T1000 (cell line): ENCODE measurements at regions not wholly inside any gene's neighbourhood (a gene's known extent, or its start where the extent isn't known, plus 50 kb on each side); places are given as distances from the start of the nearest gene placed in this dataset.
"Not testable (repeated sequence)": the region's sequence is repeated elsewhere in the genome, so short reads cannot be mapped to it uniquely, and the experiment has no call there.

Experiments
- DNase-seq: peaks from one replicate; lab custom pipeline; 2025; ENCODE audit warnings: mixed read lengths; lab: John Stamatoyannopoulos, UW

- no peak for DNase-seq
Observed at GRCh38 chr9:80755586-80755985, 933.8 kb downstream of the TLE1 start.

GRCh38 chr9:80747056-80747455 is 942.3 kb downstream of the TLE1 start:
- DNase-seq, result not testable (repeated sequence)

GRCh38 chr9:80732506-80732905 is 956.8 kb downstream of the TLE1 start:
- DNase-seq, result no peak

GRCh38 chr9:80720579-80720978 is 968.8 kb downstream of the TLE1 start:
- DNase-seq, result no peak

- DNase-seq, result no peak
Observed at GRCh38 chr9:80707120-80707519, 982.2 kb downstream of the TLE1 start.

- DNase-seq, result no peak
Observed at GRCh38 chr9:80701061-80701460, 988.3 kb downstream of the TLE1 start.

GRCh38 chr9:80699511-80699998 is 989.8 kb downstream of the TLE1 start:
- DNase-seq, result peak; percentile 38

- DNase-seq, result no peak
Observed at GRCh38 chr9:80698725-80699410, 990.5 kb downstream of the TLE1 start.

GRCh38 chr9:80692751-80693150 is 996.6 kb downstream of the TLE1 start:
- DNase-seq, result no peak

- DNase-seq, result no peak
Observed at GRCh38 chr9:80691229-80691628, 998.1 kb downstream of the TLE1 start.

GRCh38 chr9:80690349-80690939 is 998.9 kb downstream of the TLE1 start:
- no peak for DNase-seq

GRCh38 chr9:80679916-80680315 is 1009.4 kb downstream of the TLE1 start:
- no peak for DNase-seq

GRCh38 chr9:80678906-80679305 is 1010.4 kb downstream of the TLE1 start:
- DNase-seq, result no peak

GRCh38 chr9:80673496-80673895 is 1015.9 kb downstream of the TLE1 start:
- no peak for DNase-seq

GRCh38 chr9:80665479-80665878 is 1023.9 kb downstream of the TLE1 start:
- no peak for DNase-seq

- DNase-seq, result no peak
Observed at GRCh38 chr9:80664327-80665210, 1024.8 kb downstream of the TLE1 start.

- DNase-seq, result not testable (repeated sequence)
Observed at GRCh38 chr9:80659751-80660150, 1029.6 kb downstream of the TLE1 start.

- no peak for DNase-seq
Observed at GRCh38 chr9:80651044-80651443, 1038.3 kb downstream of the TLE1 start.

GRCh38 chr9:80649496-80649895 is 1039.9 kb downstream of the TLE1 start:
- no peak for DNase-seq

- peak; percentile 11 for DNase-seq
Observed at GRCh38 chr9:80649001-80649420, 1040.3 kb downstream of the TLE1 start.

GRCh38 chr9:80648336-80648735 is 1041.0 kb downstream of the TLE1 start:
- DNase-seq, result no peak

- DNase-seq, result no peak
Observed at GRCh38 chr9:80646211-80646610, 1043.1 kb downstream of the TLE1 start.

GRCh38 chr9:80644044-80644443 is 1045.3 kb downstream of the TLE1 start:
- DNase-seq, result no peak
